GM13976 (cell line): ENCODE measurements at regions not wholly inside any gene's neighbourhood (a gene's known extent, or its start where the extent isn't known, plus 50 kb on each side); places are given as distances from the start of the nearest gene placed in this dataset.

Experiments used
- DNase-seq: peaks from one replicate; pipeline ENCODE4 v3.0.0; 2012; ENCODE audit warnings: low spot score
- in situ Hi-C: fragments of 300-500 bp; cut with MboI; formaldehyde crosslinking; loops from one replicate; pipeline ENCODE4 v1.12.0; 2022; ENCODE audit warnings: low sequenced_read_pairs, mixed read lengths, inconsistent platforms; ENCODE audit not compliant: unreplicated experiment
- TF ChIP-seq, protein P1 (sequence below): IDR thresholded peaks from 2 replicates; pipeline ENCODE4 v1.5.1; 2012; ENCODE audit warnings: borderline replicate concordance, mild to moderate bottlenecking; ENCODE audit not compliant: insufficient read depth; ENCODE audit errors: extremely low read depth, missing control alignments, control extremely low read depth

DNA sequence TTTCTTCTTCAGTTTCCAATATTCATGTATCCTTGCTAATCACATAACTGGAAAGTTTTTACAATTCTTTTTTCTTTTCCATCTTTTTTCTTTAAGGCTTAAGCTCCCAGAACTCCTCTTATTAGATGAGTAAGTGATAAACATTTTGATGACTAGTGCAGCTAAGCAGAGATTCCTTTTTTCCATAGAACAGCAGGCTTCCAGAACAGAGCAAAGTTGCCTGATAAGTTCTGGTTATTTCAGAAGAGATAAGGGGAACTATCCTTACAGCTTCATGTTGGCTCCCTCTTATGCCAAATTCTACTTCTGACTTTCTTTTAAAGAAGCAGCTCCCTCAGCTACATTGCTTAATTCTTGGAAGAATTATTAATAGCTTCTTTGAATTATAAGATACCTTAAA is 194.7 kb upstream of the FAR2 start:
- in situ Hi-C loops, result no loop called here
- TF ChIP-seq, protein P1, sequence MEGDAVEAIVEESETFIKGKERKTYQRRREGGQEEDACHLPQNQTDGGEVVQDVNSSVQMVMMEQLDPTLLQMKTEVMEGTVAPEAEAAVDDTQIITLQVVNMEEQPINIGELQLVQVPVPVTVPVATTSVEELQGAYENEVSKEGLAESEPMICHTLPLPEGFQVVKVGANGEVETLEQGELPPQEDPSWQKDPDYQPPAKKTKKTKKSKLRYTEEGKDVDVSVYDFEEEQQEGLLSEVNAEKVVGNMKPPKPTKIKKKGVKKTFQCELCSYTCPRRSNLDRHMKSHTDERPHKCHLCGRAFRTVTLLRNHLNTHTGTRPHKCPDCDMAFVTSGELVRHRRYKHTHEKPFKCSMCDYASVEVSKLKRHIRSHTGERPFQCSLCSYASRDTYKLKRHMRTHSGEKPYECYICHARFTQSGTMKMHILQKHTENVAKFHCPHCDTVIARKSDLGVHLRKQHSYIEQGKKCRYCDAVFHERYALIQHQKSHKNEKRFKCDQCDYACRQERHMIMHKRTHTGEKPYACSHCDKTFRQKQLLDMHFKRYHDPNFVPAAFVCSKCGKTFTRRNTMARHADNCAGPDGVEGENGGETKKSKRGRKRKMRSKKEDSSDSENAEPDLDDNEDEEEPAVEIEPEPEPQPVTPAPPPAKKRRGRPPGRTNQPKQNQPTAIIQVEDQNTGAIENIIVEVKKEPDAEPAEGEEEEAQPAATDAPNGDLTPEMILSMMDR, result no peak
- DNase-seq, result no peak

GRCh38 chr12:28955491-28955890 is 193.6 kb upstream of the FAR2 start:
- no peak for DNase-seq
- in situ Hi-C loops, result no loop called here
- TF ChIP-seq, protein P1, result no peak

DNA sequence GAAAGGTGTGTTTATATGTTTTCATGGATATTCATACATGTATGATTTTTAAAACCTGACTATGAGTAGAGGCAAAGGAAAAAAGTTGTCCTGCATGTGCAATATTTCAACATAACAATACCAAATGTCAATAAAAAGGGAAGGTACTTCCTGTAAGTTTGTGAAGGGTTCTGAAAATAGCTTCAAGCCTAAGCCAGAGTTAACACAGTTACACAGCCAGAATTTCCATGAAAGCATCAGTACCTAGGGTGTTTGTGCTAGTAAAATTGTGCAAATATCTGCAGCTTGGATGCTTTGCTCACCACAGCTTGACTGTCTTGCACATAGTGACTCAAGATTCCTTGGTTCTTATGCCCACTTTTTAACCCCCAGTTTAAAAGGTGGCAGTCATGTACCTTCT is 193.1 kb upstream of the FAR2 start:
- in situ Hi-C loops, result no loop called here
- no peak for DNase-seq
- TF ChIP-seq, protein P1, result no peak

GRCh38 chr12:28958553-28959195 is 190.4 kb upstream of the FAR2 start:
- no peak for DNase-seq
- in situ Hi-C loops, result no loop called here

GRCh38 chr12:28961948-28962384 is 187.1 kb upstream of the FAR2 start:
- in situ Hi-C loops, result no loop called here
- TF ChIP-seq, protein P1, result no peak

More at GRCh38 chr12:28958553-28959195, 190.4 kb upstream of the FAR2 start:
- TF ChIP-seq, protein P1, result no peak

GRCh38 chr12:28963554-28963953 is 185.5 kb upstream of the FAR2 start:
- in situ Hi-C loops, result no loop called here
- DNase-seq, result no peak
- TF ChIP-seq, protein P1, result no peak

More at GRCh38 chr12:28961948-28962384, 187.1 kb upstream of the FAR2 start:
- DNase-seq, result no peak

DNA sequence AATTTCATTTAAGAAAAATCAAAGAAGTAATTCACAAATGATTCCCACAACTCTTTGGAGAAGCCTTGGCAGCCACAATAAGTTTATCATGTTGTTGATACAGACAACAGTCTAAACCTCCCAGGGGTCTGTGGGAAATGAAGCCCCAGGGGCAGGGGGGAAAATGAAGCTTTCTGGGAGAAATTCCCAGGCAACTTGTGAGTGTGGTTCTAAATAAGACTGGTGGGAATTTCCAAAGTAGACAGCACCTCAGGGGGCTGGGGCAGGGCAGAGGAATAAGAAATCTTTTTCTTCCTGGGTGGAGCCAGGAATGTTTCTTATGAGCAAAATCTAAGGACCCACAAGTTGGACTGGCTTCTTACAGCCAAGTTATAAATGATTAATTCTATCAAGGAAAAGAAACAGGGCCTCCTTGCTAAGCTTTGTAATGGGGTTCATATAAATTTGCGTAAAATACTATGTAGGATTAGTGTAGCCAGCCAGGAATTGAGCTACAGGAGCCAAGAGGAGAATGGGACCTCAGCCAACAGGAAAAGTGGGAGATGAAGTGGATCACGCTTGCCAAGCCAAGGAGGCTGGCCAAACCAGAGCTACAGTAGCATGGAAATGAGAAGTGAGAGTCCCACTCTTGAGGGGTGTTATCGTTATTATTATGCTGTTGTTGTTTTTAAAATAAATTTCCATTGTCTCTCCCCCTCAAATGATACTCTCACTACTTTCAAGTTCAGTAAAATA is 182.9 kb upstream of the FAR2 start:
- no peak for DNase-seq
- in situ Hi-C loops, result no loop called here
- TF ChIP-seq, protein P1, result no peak
